Panc1 (cell line): ENCODE measurements at regions not wholly inside any gene's neighbourhood (a gene's known extent, or its start where the extent isn't known, plus 50 kb on each side); places are given as distances from the start of the nearest gene placed in this dataset.

Experiments used
- ATAC-seq: fragments of 200-7000 bp; cut with Tn5 transposase; 2 replicates; pipeline ENCODE4 v1.9.1; 2020; ENCODE audit warnings: mild to moderate bottlenecking, moderate library complexity
- BruUV-seq: library from RNA; stranded (reverse); fragments of 400-500 nt; replicated peaks from 2 replicates; lab custom pipeline; 2021; lab: Mats Ljungman, UMichigan
- CTCF ChIA-PET: fragments of 300-600 bp; sonication (Branson Sonifier 250); formaldehyde crosslinking; loops from one replicate; lab custom pipeline; 2022; ENCODE audit warnings: antibody characterized with exemption; lab: Charles Lee
- POLR2A ChIA-PET: fragments of 300-600 bp; sonication (Branson Sonifier 250); formaldehyde crosslinking; loops from one replicate; lab custom pipeline; 2022; ENCODE audit warnings: antibody characterized with exemption; lab: Charles Lee
- DNase-seq: peaks from one replicate; pipeline ENCODE4 v3.0.0-alpha.2; 2010; ENCODE audit warnings: low read depth, low spot score
- H3K27ac ChIP-seq: 2 replicates; pipeline ENCODE4 v1.5.1; 2011; ENCODE audit warnings: mild to moderate bottlenecking, low read length, inconsistent platforms
- H3K27me3 ChIP-seq: fragments of 200-500 bp; sonication (Bioruptor generic); 2 replicates; pipeline ENCODE4 v1.6.0; 2014; ENCODE audit warnings: low read length, inconsistent platforms; ENCODE audit not compliant: control insufficient read depth, insufficient read depth
- H3K36me3 ChIP-seq: fragments of 200-500 bp; sonication (Bioruptor generic); 2 replicates; pipeline ENCODE4 v1.5.1; 2014; ENCODE audit warnings: inconsistent platforms, mild to moderate bottlenecking, low read length, moderate library complexity; ENCODE audit not compliant: control insufficient read depth, insufficient read depth
- H3K4me1 ChIP-seq: 2 replicates; pipeline ENCODE4 v1.5.1; 2011; ENCODE audit warnings: inconsistent platforms, mild to moderate bottlenecking, low read length, moderate library complexity; ENCODE audit not compliant: control insufficient read depth, insufficient read depth
- H3K4me3 ChIP-seq, 2 experiments: 2 replicates each; pipeline ENCODE4 v1.5.1; 2011 to 2012; ENCODE audit warnings: low read depth in 2 of 2, low read length in 2 of 2, mild to moderate bottlenecking in 2 of 2, inconsistent platforms in 1 of 2, moderate library complexity in 1 of 2
- H3K9me3 ChIP-seq: fragments of 200-500 bp; sonication (Bioruptor generic); 2 replicates; pipeline ENCODE4 v1.5.1; 2014; ENCODE audit warnings: low read depth, mild to moderate bottlenecking, inconsistent platforms, low read length, moderate library complexity; ENCODE audit not compliant: control insufficient read depth, insufficient read depth
- CTCF ChIP-seq: fragments of 450-650 bp; IDR thresholded peaks from 2 replicates; pipeline ENCODE4 v1.5.1; 2017; ENCODE audit warnings: mild to moderate bottlenecking
- POLR2AphosphoS5 ChIP-seq: IDR thresholded peaks from 2 replicates; pipeline ENCODE4 v1.6.1; 2012; ENCODE audit warnings: mild to moderate bottlenecking, low read depth, low read length, moderate library complexity
- REST ChIP-seq, 2 experiments: IDR thresholded peaks; 2 replicates each; pipeline ENCODE4 v1.6.1; 2011 to 2012; ENCODE audit warnings: low read depth in 2 of 2, control low read depth in 1 of 2, low read length in 1 of 2, mild to moderate bottlenecking in 1 of 2, moderate library complexity in 1 of 2; ENCODE audit not compliant: insufficient read depth in 1 of 2
- SIN3A ChIP-seq: IDR thresholded peaks from 2 replicates; pipeline ENCODE4 v1.6.1; 2012; ENCODE audit warnings: low read depth, mild to moderate bottlenecking, low read length, moderate library complexity, borderline replicate concordance; ENCODE audit not compliant: insufficient read depth
- TCF7L2 ChIP-seq: IDR thresholded peaks from 2 replicates; pipeline ENCODE4 v1.6.1; 2011; ENCODE audit warnings: mild to moderate bottlenecking, low read depth, low read length, inconsistent platforms
- in situ Hi-C: cut with HindIII; loops from 2 replicates; pipeline ENCODE4 v1.10.0; 2016; ENCODE audit warnings: low sequenced_read_pairs, low pct_unique_long_range_greater_than_20kb
- intact Hi-C: fragments of 100-400 bp; cut with micrococcal nuclease; formaldehyde crosslinking; loops from one replicate; pipeline ENCODE4 v1.10.0; 2022; ENCODE audit not compliant: unreplicated experiment

- no peaks in the 10 kb centered on the region for H3K9me3 ChIP-seq
- no peak overlapping the region for H3K27ac ChIP-seq
- intact Hi-C loops = no loop called here
- no peak for DNase-seq
- H3K36me3 ChIP-seq = no peaks in the 10 kb centered on the region
- no peak for ATAC-seq
- H3K4me1 ChIP-seq = no peaks in the 10 kb centered on the region
- no peak overlapping the region for H3K4me3 ChIP-seq
- POLR2A ChIA-PET = no interaction called here
- CTCF ChIA-PET = no interaction called here
- no peaks in the 10 kb centered on the region for H3K27me3 ChIP-seq
- BruUV-seq = no TSS peak
- in situ Hi-C loops = no loop called here
- TF ChIP-seq POLR2AphosphoS5 (no peak), TCF7L2 (no peak), CTCF (no peak), SIN3A (no peak), REST (IDR thresholded peaks at IDR 0.05; ENCODE audit: insufficient read depth in 1 of 2, low read depth in 2 of 2, low read length in 1 of 2) (no peak)
These were observed 365.3 kb upstream of the MAP3K7 start for GRCh38 chr6:90952176-90952575.

GRCh38 chr6:90948540-90948939 is 361.7 kb upstream of the MAP3K7 start:
- H3K9me3 ChIP-seq = no peaks in the 10 kb centered on the region
- no peaks in the 10 kb centered on the region for H3K27me3 ChIP-seq
- no peaks in the 10 kb centered on the region for H3K4me1 ChIP-seq
- no peak for TF ChIP-seq TCF7L2
- no peak for TF ChIP-seq CTCF
- no peak for TF ChIP-seq SIN3A
- TF ChIP-seq POLR2AphosphoS5 = no peak
- no peak for TF ChIP-seq REST (IDR thresholded peaks at IDR 0.05; ENCODE audit: insufficient read depth in 1 of 2, low read depth in 2 of 2, low read length in 1 of 2)
- no TSS peak for BruUV-seq
- no peaks in the 10 kb centered on the region for H3K36me3 ChIP-seq
- ChIA-PET CTCF (no interaction called here), POLR2A (no interaction called here)
- in situ Hi-C loops = no loop called here
- H3K4me3 ChIP-seq = no peak overlapping the region
- ATAC-seq = no peak
- no peak overlapping the region for H3K27ac ChIP-seq
- intact Hi-C loops = loop anchor here (10.0 kb wide), 2 partner anchors 116 to 334 kb away; no protein-coding TSS in a partner anchor
- no peak for DNase-seq
